EH (cell line): ENCODE measurements at regions not wholly inside any gene's neighbourhood (a gene's known extent, or its start where the extent isn't known, plus 50 kb on each side); places are given as distances from the start of the nearest gene placed in this dataset.
"Not testable (repeated sequence)": the region's sequence is repeated elsewhere in the genome, so short reads cannot be mapped to it uniquely, and the experiment has no call there.

ENCODE experiments used
- DNase-seq: peaks from one replicate; pipeline ENCODE4 v3.0.0-alpha.2; 2015; ENCODE audit warnings: low read depth

- no peak for DNase-seq
These were observed 845.8 kb downstream of the UQCRFS1 start for GRCh38 chr19:28367146-28367545.

GRCh38 chr19:28363254-28363653 is 849.7 kb downstream of the UQCRFS1 start:
- DNase-seq: no peak

GRCh38 chr19:28359431-28360414 is 853.2 kb downstream of the UQCRFS1 start:
- DNase-seq: no peak

GRCh38 chr19:28358633-28359032 is 854.3 kb downstream of the UQCRFS1 start:
- DNase-seq: no peak

GRCh38 chr19:28351761-28352160 is 861.2 kb downstream of the UQCRFS1 start:
- peak; percentile 44 for DNase-seq

- not testable (repeated sequence) for DNase-seq
These were observed 861.6 kb downstream of the UQCRFS1 start for GRCh38 chr19:28351321-28351720.

GRCh38 chr19:28350673-28351072 is 862.3 kb downstream of the UQCRFS1 start:
- DNase-seq: no peak

GRCh38 chr19:28350037-28350436 is 862.9 kb downstream of the UQCRFS1 start:
- no peak for DNase-seq

GRCh38 chr19:28349604-28350003 is 863.3 kb downstream of the UQCRFS1 start:
- no peak for DNase-seq

GRCh38 chr19:28345811-28346210 is 867.1 kb downstream of the UQCRFS1 start:
- peak; percentile 0 for DNase-seq

GRCh38 chr19:28341810-28342350 is 871.1 kb downstream of the UQCRFS1 start:
- no peak for DNase-seq

GRCh38 chr19:28334419-28334818 is 878.5 kb downstream of the UQCRFS1 start:
- DNase-seq: no peak

- no peak for DNase-seq
These were observed 879.0 kb downstream of the UQCRFS1 start for GRCh38 chr19:28333909-28334308.

GRCh38 chr19:28332886-28333285 is 880.1 kb downstream of the UQCRFS1 start:
- no peak for DNase-seq

- no peak for DNase-seq
These were observed 880.6 kb downstream of the UQCRFS1 start for GRCh38 chr19:28332351-28332750.

- DNase-seq: no peak
These were observed 881.4 kb downstream of the UQCRFS1 start for GRCh38 chr19:28331596-28331995.

- DNase-seq: no peak
These were observed 882.1 kb downstream of the UQCRFS1 start for GRCh38 chr19:28330831-28331230.

GRCh38 chr19:28329429-28329828 is 883.5 kb downstream of the UQCRFS1 start:
- no peak for DNase-seq

GRCh38 chr19:28327905-28328304 is 885.0 kb downstream of the UQCRFS1 start:
- DNase-seq: no peak

GRCh38 chr19:28326746-28327145 is 886.2 kb downstream of the UQCRFS1 start:
- DNase-seq: no peak

- no peak for DNase-seq
These were observed 888.5 kb downstream of the UQCRFS1 start for GRCh38 chr19:28324275-28325060.

- no peak for DNase-seq
These were observed 890.0 kb downstream of the UQCRFS1 start for GRCh38 chr19:28322945-28323344.

- no peak for DNase-seq
These were observed 890.5 kb downstream of the UQCRFS1 start for GRCh38 chr19:28322491-28322890.
